ENCODE measurements at regions not wholly inside any gene's neighbourhood (a gene's known extent, or its start where the extent isn't known, plus 50 kb on each side); places are given as distances from the start of the nearest gene placed in this dataset.

DNA sequence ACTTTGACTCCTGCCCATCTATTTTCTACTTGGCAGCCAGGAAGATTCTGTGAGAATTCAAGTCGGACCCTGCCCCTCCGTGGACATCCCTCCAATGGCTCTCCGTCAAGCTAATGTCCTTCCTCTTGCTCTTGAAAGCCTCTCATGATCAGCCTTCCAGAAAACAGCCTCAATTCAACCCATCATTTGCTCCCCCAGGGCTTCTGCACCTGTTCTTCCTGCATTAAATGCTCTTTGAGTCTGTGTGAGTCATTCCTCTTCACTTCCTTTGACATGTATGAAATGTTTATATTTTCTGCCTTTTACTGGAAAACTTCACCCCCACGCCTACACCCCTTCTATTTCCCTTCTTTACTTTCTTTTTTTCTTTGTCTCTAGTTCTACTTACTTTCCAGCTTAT is 734.1 kb upstream of the ZP4 start:
- Histone ChIP-seq H3F3A (ENCODE audit: insufficient read depth, low read length) (no peaks in the 10 kb centered on the region), H3K4me2 (ENCODE audit: low read depth, low read length) (no peak overlapping the region), H3K36me3 (replicated peaks; ENCODE audit: insufficient read depth, low read length) (no peaks in the 10 kb centered on the region)

DNA sequence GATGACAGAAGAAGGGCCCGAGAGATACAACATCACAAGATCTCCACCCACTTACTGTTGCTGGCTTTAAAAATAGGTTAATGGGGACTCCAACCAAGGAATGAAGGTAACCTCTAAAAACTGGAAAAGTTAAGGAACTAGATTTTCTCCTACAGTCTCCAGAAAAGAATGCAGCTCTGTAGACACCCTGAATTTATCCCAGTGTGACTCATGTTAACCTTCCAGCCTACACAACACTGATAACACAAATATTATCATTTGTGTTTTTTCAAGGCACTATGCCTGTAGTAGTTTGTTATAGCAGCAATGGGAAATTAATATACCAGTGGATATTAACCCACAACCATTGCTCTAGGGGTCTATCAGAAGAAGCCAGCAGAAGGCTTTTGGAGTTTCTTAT is 730.7 kb upstream of the ZP4 start:
- Histone ChIP-seq H4K20me1 (ENCODE audit: insufficient read depth, low read length) (no peaks in the 10 kb centered on the region), H3K27ac (ENCODE audit: low read length) (no peak overlapping the region), H3K9ac (ENCODE audit: low read length) (no peak overlapping the region), H3K27me3 (replicated peaks; ENCODE audit: insufficient read depth, low read length) (no peaks in the 10 kb centered on the region), H3K79me2 (ENCODE audit: low read length) (no peaks in the 10 kb centered on the region), H3K4me3 (ENCODE audit: low read length) (no peak overlapping the region), H3K4me1 (ENCODE audit: low read length) (peaks cover 14% of the 10 kb centered on the region), H3K9me2 (replicated peaks; ENCODE audit: insufficient read depth, low read length) (no peaks in the 10 kb centered on the region), H3K9me3 (replicated peaks; ENCODE audit: insufficient read depth, low read length) (no peaks in the 10 kb centered on the region), H3K36me3 (replicated peaks; ENCODE audit: insufficient read depth, low read length) (no peaks in the 10 kb centered on the region), H3K4me2 (ENCODE audit: low read depth, low read length) (no peak overlapping the region), H3F3A (ENCODE audit: insufficient read depth, low read length) (no peaks in the 10 kb centered on the region), H2AFZ (ENCODE audit: low read length) (no peak overlapping the region)
- no peak for TF ChIP-seq EZH2 (optimal IDR thresholded peaks at IDR 0.05; ENCODE audit: low read depth, low read length)
- TF ChIP-seq, protein P1, sequence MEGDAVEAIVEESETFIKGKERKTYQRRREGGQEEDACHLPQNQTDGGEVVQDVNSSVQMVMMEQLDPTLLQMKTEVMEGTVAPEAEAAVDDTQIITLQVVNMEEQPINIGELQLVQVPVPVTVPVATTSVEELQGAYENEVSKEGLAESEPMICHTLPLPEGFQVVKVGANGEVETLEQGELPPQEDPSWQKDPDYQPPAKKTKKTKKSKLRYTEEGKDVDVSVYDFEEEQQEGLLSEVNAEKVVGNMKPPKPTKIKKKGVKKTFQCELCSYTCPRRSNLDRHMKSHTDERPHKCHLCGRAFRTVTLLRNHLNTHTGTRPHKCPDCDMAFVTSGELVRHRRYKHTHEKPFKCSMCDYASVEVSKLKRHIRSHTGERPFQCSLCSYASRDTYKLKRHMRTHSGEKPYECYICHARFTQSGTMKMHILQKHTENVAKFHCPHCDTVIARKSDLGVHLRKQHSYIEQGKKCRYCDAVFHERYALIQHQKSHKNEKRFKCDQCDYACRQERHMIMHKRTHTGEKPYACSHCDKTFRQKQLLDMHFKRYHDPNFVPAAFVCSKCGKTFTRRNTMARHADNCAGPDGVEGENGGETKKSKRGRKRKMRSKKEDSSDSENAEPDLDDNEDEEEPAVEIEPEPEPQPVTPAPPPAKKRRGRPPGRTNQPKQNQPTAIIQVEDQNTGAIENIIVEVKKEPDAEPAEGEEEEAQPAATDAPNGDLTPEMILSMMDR (IDR thresholded peaks at IDR 0.05; ENCODE audit: low read length): no peak
- TF ChIP-seq EZH2phosphoT487 (IDR thresholded peaks at IDR 0.05; ENCODE audit: low read length): no peak
- no peak for DNase-seq

More for the DNA sequence above, 734.1 kb upstream of the ZP4 start:
- Histone ChIP-seq H3K4me1 (ENCODE audit: low read length) (peaks cover 21% of the 10 kb centered on the region), H3K27me3 (replicated peaks; ENCODE audit: insufficient read depth, low read length) (no peaks in the 10 kb centered on the region), H4K20me1 (ENCODE audit: insufficient read depth, low read length) (no peaks in the 10 kb centered on the region), H3K9ac (ENCODE audit: low read length) (no peak overlapping the region), H3K27ac (ENCODE audit: low read length) (no peak overlapping the region), H3K9me2 (replicated peaks; ENCODE audit: insufficient read depth, low read length) (no peaks in the 10 kb centered on the region), H2AFZ (ENCODE audit: low read length) (0 out of 2 replicates have a peak overlapping the region, but pooled peaks have one; percentile 8), H3K79me2 (ENCODE audit: low read length) (no peaks in the 10 kb centered on the region), H3K4me3 (ENCODE audit: low read length) (no peak overlapping the region), H3K9me3 (replicated peaks; ENCODE audit: insufficient read depth, low read length) (no peaks in the 10 kb centered on the region)
- TF ChIP-seq, protein P1 (IDR thresholded peaks at IDR 0.05; ENCODE audit: low read length): no peak
- TF ChIP-seq EZH2 (optimal IDR thresholded peaks at IDR 0.05; ENCODE audit: low read depth, low read length) (no peak), EZH2phosphoT487 (IDR thresholded peaks at IDR 0.05; ENCODE audit: low read length) (no peak)
- DNase-seq: no peak

DNA sequence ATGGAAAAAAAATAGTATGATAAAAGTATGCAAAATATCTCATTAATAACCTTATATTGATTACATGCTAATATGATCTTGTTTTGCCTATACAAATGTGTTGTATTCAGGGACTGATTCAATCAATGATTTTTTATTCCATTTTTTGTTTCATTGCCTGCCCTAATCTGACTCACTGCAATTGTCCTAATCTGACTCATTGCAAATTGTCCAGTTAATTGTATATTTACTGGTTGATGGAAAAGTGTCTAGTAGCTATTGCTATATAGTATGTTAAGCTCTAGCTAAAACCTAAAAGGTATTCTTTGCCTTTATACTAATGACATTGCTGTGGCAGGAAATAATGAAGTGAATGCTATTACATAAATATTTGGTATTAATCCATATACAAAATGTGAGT is 728.9 kb upstream of the ZP4 start:
- H3K27me3 ChIP-seq (replicated peaks; ENCODE audit: insufficient read depth, low read length): no peaks in the 10 kb centered on the region
- no peak overlapping the region for H3K27ac ChIP-seq (ENCODE audit: low read length)
- H3K4me1 ChIP-seq (ENCODE audit: low read length): peaks cover 4% of the 10 kb centered on the region
- H3K36me3 ChIP-seq (replicated peaks; ENCODE audit: insufficient read depth, low read length): no peaks in the 10 kb centered on the region
- no peak overlapping the region for H2AFZ ChIP-seq (ENCODE audit: low read length)
- H3F3A ChIP-seq (ENCODE audit: insufficient read depth, low read length): no peaks in the 10 kb centered on the region
- H3K4me2 ChIP-seq (ENCODE audit: low read depth, low read length): no peak overlapping the region
- no peaks in the 10 kb centered on the region for H3K79me2 ChIP-seq (ENCODE audit: low read length)
- no peak overlapping the region for H3K4me3 ChIP-seq (ENCODE audit: low read length)
- no peaks in the 10 kb centered on the region for H4K20me1 ChIP-seq (ENCODE audit: insufficient read depth, low read length)
- H3K9ac ChIP-seq (ENCODE audit: low read length): no peak overlapping the region
- TF ChIP-seq EZH2 (optimal IDR thresholded peaks at IDR 0.05; ENCODE audit: low read depth, low read length) (no peak), EZH2phosphoT487 (IDR thresholded peaks at IDR 0.05; ENCODE audit: low read length) (no peak)
- TF ChIP-seq, protein P1 (IDR thresholded peaks at IDR 0.05; ENCODE audit: low read length): no peak
- no peaks in the 10 kb centered on the region for H3K9me2 ChIP-seq (replicated peaks; ENCODE audit: insufficient read depth, low read length)
- DNase-seq: no peak
- H3K9me3 ChIP-seq (replicated peaks; ENCODE audit: insufficient read depth, low read length): no peaks in the 10 kb centered on the region

Data from MM.1S (cell line).